ENCODE measurements at regions not wholly inside any gene's neighbourhood (a gene's known extent, or its start where the extent isn't known, plus 50 kb on each side); places are given as distances from the start of the nearest gene placed in this dataset.

DNA sequence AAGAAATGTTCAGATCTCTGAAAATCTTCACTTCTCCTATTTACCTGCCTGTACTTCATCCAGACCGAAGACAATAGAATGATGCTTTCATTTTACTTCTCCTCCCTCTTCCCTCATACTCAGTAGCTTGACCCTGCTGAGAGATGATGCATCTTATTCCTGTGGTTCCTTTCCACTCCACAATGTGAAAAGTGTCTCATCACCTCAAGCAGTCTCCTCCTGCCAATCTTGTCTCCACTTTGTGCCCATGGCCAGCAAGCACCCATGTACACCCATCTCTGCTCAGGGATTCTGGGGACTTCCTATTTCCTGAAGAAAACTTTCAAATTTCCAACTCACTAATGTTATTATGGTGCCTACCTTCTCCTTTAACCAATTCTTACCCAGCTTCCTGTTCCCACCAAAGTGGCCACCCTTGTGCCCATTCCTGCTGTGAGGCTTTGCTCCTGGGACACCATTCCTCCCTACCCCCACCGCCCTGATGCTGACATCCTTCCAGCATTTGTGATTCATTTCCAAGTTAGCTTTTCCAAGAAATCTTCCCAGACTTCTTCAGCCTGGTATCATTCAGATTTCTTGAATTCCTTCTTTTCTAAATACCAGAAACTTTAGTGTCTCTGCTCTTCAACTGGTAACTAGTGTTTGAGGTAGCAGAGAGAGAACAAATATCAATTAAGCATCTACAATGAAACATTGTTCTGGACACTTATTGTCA lies 212.5 kb downstream of the POSTN start:
- no peaks in the 10 kb centered on the region for H3K4me1 ChIP-seq

DNA sequence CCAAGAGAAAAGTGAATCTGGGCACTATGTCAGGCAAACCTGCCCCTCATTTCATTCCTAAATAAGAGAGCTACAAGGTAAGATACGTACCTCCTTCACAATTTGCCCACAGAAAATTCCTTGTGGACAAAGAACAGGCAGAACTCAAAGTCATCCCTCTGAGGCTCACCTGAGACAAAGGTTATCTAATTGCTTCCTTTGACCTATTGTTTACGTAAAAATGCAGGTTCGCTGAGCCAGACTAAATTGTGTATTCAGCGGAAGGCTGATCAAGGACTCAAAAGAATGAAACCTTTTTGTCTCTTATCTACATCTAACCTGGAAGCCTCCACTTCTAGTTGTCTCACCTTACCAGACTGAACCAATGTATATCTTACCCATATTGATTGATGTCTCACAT lies 213.3 kb downstream of the POSTN start:
- in situ Hi-C loops (cut with MboI; ENCODE audit: low sequenced_read_pairs), result no loop called here

More for the DNA sequence above, 212.5 kb downstream of the POSTN start:
- Histone ChIP-seq H3K27me3 (ENCODE audit: low read depth) (no peaks in the 10 kb centered on the region), H3K4me3 (no peak overlapping the region), H3K36me3 (replicated peaks) (no peaks in the 10 kb centered on the region), H3K9me3 (no peaks in the 10 kb centered on the region)
- DNase-seq (ENCODE audit: low spot score in 2 of 2), result no peak
- in situ Hi-C loops (cut with MboI; ENCODE audit: low sequenced_read_pairs), result no loop called here

DNA sequence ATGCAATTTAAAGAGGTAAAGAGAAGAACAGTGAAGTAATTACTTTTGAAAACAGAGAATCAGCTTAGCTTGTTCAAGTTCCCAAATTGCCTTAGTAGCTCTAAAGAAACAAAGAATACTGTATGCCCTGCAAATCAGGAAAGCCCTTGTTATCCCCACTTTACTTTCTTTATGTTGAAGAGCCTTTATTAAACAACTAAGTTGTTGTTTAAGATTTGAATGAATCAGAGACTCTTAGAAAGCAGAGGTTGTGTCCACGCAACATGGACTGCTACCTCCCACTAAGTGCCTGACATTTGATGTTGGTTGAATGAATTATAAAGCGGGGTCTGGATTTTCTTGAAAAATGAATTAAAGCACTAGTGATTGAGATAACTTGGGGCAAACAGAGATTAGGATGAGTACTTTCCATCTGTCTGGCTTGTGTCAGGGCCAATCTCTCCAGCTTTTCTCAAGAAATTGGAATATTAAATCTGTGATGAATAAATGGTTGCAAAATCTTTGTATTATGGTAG lies 214.7 kb downstream of the POSTN start:
- DNase-seq (ENCODE audit: low spot score in 2 of 2), result no peak
- Histone ChIP-seq H3K4me1 (no peaks in the 10 kb centered on the region), H3K36me3 (replicated peaks) (no peaks in the 10 kb centered on the region), H3K27me3 (ENCODE audit: low read depth) (no peaks in the 10 kb centered on the region), H3K9me3 (no peaks in the 10 kb centered on the region), H3K4me3 (no peak overlapping the region)
- in situ Hi-C loops (cut with MboI; ENCODE audit: low sequenced_read_pairs), result no loop called here

More for the DNA sequence above, 213.3 kb downstream of the POSTN start:
- Histone ChIP-seq H3K36me3 (replicated peaks) (no peaks in the 10 kb centered on the region), H3K4me3 (no peak overlapping the region), H3K27me3 (ENCODE audit: low read depth) (no peaks in the 10 kb centered on the region), H3K4me1 (no peaks in the 10 kb centered on the region), H3K9me3 (no peaks in the 10 kb centered on the region)
- no peak for DNase-seq (ENCODE audit: low spot score in 2 of 2)

DNA sequence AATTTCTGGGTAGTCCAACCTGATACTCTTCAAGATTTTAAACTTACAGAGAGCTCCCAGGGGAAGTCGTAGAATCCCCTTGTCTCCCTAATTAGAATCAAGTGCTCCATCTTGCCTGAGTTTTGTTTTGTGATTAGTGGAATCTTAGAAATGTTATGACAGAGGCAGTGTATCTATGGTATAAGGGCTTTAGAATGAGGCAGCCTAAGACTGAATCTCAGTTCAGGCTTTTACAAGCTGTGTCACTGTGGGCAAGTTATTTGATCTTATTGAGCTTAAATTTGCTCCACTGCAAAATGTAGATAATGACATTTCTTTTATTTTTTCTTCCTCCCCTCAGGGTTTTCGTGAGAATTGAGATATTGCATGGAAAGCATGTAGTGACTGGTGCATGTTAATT lies 215.5 kb downstream of the POSTN start:
- Histone ChIP-seq H3K4me3 (no peak overlapping the region), H3K27me3 (ENCODE audit: low read depth) (no peaks in the 10 kb centered on the region), H3K4me1 (no peaks in the 10 kb centered on the region), H3K9me3 (no peaks in the 10 kb centered on the region), H3K36me3 (replicated peaks) (no peaks in the 10 kb centered on the region)
- in situ Hi-C loops (cut with MboI; ENCODE audit: low sequenced_read_pairs), result no loop called here
- no peak for DNase-seq (ENCODE audit: low spot score in 2 of 2)

DNA sequence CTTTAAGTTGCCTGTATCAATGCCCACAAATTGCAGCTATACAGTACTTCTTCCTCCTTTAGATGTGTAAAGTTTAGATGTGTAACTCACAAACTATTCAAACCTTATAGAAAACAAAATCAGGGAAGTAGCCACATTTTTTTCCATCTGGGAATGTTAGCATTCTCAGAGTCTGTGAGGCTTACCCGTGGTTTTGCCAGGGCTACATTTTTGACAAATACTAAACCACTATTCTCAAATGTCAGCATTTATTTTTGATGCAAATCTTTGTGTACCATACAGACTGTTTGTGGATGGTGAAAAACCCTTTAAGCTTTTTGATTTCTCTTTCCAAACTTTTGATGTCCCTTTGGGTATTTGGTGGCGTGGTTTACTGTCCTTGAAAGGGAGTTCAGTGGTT lies 216.4 kb downstream of the POSTN start:
- no peaks in the 10 kb centered on the region for H3K4me1 ChIP-seq
- no peak for DNase-seq (ENCODE audit: low spot score in 2 of 2)
- no peak overlapping the region for H3K4me3 ChIP-seq
- no peaks in the 10 kb centered on the region for H3K36me3 ChIP-seq (replicated peaks)
- no peaks in the 10 kb centered on the region for H3K9me3 ChIP-seq
- no peaks in the 10 kb centered on the region for H3K27me3 ChIP-seq (ENCODE audit: low read depth)
- in situ Hi-C loops (cut with MboI; ENCODE audit: low sequenced_read_pairs), result no loop called here

DNA sequence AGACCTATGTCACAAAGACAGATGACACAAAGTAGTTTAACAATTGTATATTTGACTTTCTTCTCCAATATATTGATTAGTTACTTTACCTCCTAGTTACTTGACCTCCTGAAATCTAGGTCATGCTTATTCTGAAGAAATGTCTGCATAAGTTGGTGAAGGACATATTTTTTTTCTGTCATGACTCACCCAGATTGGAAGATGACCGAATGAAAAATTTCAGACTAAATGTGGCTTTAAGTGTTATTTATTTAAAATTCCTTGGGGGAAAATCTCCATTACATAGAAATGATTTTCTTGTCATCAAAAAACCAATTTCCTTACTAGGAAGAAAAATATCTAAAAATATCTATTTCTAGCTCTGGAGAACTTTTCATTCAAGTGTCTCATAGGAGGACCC lies 217.1 kb downstream of the POSTN start:
- no peak for DNase-seq (ENCODE audit: low spot score in 2 of 2)
- no peaks in the 10 kb centered on the region for H3K36me3 ChIP-seq (replicated peaks)
- H3K9me3 ChIP-seq, result no peaks in the 10 kb centered on the region
- in situ Hi-C loops (cut with MboI; ENCODE audit: low sequenced_read_pairs), result no loop called here
- no peak overlapping the region for H3K4me3 ChIP-seq
- no peaks in the 10 kb centered on the region for H3K27me3 ChIP-seq (ENCODE audit: low read depth)
- no peaks in the 10 kb centered on the region for H3K4me1 ChIP-seq

DNA sequence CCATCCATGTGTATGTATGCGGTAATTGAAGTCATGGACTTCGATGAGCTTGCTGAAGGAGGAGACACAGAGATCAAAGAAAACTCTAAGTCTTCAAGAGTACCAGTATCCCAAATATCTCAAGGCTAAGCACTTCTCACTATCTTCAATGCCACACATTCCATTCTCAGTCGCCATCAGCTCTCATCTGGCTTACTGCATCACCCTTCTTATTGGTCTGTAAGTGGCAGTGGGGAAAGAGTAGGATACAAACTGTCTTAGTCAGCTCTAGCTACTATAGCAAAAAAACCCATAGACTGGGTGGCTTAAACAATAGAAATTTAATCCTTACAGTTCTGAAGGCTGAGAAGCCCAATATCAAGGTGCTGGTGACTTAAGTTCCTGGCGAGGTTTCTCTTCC lies 218.7 kb downstream of the POSTN start:
- Histone ChIP-seq H3K4me1 (no peaks in the 10 kb centered on the region), H3K36me3 (replicated peaks) (no peaks in the 10 kb centered on the region), H3K4me3 (no peak overlapping the region), H3K9me3 (no peaks in the 10 kb centered on the region), H3K27me3 (ENCODE audit: low read depth) (no peaks in the 10 kb centered on the region)
- no peak for DNase-seq (ENCODE audit: low spot score in 2 of 2)
- in situ Hi-C loops (cut with MboI; ENCODE audit: low sequenced_read_pairs), result no loop called here

DNA sequence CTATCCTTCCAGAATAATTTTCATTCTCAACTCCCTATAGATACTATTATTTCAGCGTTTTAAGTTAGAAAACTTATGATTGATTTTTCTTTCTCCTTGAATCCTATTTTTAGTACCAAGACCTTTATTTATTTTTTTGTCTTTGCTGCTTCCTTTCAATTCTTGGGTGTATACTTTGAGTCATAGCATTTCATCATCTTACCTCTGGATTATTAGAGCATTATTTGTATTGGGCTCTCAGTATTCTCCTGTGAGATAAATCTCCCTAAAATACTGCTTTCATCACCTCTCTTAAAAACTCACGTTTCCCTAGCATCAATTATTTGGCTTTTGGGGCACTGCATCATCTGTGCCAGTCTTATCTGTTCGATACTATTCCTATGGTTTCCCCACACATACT lies 222.8 kb downstream of the POSTN start:
- Histone ChIP-seq H3K9me3 (no peaks in the 10 kb centered on the region), H3K27me3 (ENCODE audit: low read depth) (no peaks in the 10 kb centered on the region; the same call in 1 of the 2 replicates), H3K4me3 (no peak overlapping the region), H3K36me3 (replicated peaks) (no peaks in the 10 kb centered on the region), H3K4me1 (no peaks in the 10 kb centered on the region)
- in situ Hi-C loops (cut with MboI; ENCODE audit: low sequenced_read_pairs), result no loop called here
- DNase-seq (ENCODE audit: low spot score in 2 of 2), result no peak

DNA sequence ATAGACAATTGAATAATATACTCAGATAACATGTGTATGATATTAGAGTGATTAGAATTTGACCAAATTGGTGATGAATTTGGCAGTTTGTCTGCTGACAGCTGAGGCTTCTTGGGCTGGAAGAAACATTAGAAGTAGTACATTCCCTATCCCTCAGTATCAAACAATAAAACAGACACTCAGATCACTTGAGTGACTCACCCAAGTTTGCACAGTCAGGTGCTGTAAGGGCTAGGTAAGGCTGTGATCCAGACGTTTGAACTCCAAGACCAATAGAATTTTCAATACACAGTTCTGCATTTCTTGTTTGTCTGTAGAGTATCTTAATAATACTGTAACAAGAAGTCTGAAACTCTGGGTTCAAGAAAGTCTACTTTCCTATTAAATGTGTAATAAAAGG lies 223.5 kb downstream of the POSTN start:
- Histone ChIP-seq H3K9me3 (no peaks in the 10 kb centered on the region), H3K36me3 (replicated peaks) (no peaks in the 10 kb centered on the region), H3K4me3 (no peak overlapping the region), H3K27me3 (ENCODE audit: low read depth) (no peaks in the 10 kb centered on the region; the same call in 1 of the 2 replicates), H3K4me1 (no peaks in the 10 kb centered on the region)
- in situ Hi-C loops (cut with MboI; ENCODE audit: low sequenced_read_pairs), result no loop called here
- no peak for DNase-seq (ENCODE audit: low spot score in 2 of 2)

DNA sequence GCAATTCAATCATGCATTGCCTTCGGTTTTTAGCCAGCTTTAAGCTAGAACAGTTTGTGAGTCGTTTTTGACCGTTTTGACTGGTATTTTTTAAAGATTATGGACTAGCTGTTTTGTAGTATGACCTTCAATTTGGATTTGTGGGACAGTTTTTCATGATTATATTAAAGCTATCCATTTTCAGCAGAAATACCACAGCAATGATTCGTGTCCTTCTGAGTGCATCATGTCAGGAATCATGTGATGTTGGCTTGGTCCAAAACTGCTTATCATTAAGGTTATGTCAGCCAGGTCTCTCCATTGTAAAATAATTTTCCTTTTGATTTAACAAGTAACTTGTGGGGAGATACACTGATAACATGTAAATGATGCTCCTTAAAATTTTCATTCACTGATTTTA lies 229.0 kb downstream of the POSTN start:
- in situ Hi-C loops (cut with MboI; ENCODE audit: low sequenced_read_pairs), result no loop called here
- no peak for DNase-seq (ENCODE audit: low spot score in 2 of 2)
- H3K27me3 ChIP-seq (ENCODE audit: low read depth), result no peaks in the 10 kb centered on the region; the same call in 1 of the 2 replicates

DNA sequence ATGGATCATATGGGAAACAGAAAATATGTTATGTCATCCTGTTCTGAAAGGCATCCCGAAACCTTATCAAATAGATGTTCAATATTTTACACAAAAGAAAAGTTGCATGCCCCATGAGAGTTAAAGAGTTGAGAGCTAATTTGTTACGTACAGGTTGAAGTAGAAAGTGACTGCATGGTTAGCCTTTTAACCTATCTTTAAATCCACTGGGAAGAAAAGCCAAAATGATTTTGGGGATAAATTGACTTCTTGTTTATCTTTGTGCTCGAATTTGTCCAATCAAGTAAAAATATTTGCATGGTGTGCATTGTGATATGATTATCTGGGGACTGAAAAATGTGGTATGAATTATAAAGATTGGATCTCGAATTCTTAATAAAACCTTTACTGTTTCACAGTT lies 230.1 kb downstream of the POSTN start:
- in situ Hi-C loops (cut with MboI; ENCODE audit: low sequenced_read_pairs), result no loop called here

More for the DNA sequence above, 229.0 kb downstream of the POSTN start:
- Histone ChIP-seq H3K36me3 (replicated peaks) (no peaks in the 10 kb centered on the region), H3K4me1 (no peaks in the 10 kb centered on the region), H3K4me3 (no peak overlapping the region), H3K9me3 (no peaks in the 10 kb centered on the region)

DNA sequence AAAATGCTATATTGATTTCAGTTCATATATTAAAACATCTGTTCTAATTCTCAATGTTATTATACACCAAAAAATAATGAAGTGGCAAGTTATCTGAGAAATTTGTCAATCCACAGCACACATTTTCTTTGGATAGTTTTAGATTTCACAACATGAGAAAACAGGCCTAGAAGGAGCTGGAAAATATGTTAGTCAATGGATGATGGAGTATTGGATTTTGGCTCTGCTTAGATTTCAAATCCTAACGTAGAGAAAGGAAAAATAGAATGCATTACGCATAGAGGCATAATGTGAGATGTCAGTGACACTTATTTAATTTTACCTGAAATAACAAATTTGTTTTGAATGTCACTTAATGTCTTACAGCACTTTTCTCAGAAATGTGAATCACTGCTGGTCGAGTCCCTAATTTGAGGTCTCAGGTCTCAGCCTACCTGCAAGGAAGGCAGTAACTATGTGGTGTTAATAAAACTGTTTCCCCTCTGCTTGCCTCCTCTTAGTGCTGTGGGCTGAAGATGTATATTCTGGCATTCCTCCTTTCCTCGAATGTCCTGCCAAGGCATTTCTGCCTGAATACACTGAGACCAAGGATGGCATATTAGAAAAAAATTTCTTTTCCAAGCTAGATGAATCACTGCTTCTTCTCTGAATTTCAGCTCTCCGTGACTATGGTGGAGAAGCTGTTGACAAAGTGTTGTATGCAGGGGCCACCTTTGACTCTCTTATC lies 232.4 kb downstream of the POSTN start:
- no peaks in the 10 kb centered on the region for H3K4me1 ChIP-seq
- no peaks in the 10 kb centered on the region for H3K9me3 ChIP-seq
- in situ Hi-C loops (cut with MboI; ENCODE audit: low sequenced_read_pairs), result no loop called here
- no peaks in the 10 kb centered on the region for H3K27me3 ChIP-seq (ENCODE audit: low read depth)
- H3K36me3 ChIP-seq (replicated peaks), result no peaks in the 10 kb centered on the region
- DNase-seq (ENCODE audit: low spot score in 2 of 2), result no peak
- H3K4me3 ChIP-seq, result no peak overlapping the region

More for the DNA sequence above, 230.1 kb downstream of the POSTN start:
- H3K9me3 ChIP-seq, result no peaks in the 10 kb centered on the region
- no peak overlapping the region for H3K4me3 ChIP-seq
- H3K36me3 ChIP-seq (replicated peaks), result no peaks in the 10 kb centered on the region
- no peaks in the 10 kb centered on the region for H3K4me1 ChIP-seq
- no peaks in the 10 kb centered on the region; the same call in 1 of the 2 replicates for H3K27me3 ChIP-seq (ENCODE audit: low read depth)
- DNase-seq (ENCODE audit: low spot score in 2 of 2), result no peak

DNA sequence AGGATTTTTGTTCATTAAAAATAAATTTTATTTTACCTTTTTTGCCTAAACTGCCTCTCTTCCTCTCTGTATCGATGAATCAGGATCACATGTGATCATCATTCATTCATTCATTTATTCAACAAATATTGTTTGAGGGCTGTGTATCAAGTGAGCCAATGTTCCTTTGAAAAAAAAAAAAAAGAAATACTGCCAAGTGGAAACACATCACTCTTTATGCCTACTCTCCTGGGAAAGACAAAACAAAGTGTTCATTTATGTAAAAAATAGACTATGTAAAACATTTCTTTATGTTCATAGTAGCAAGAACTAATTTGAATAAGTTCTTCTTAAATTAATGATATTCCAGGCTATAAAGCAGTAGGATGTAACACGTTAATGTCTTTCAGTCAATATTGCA lies 233.1 kb downstream of the POSTN start:
- Histone ChIP-seq H3K4me3 (no peak overlapping the region), H3K36me3 (replicated peaks) (no peaks in the 10 kb centered on the region), H3K4me1 (no peaks in the 10 kb centered on the region), H3K27me3 (ENCODE audit: low read depth) (no peaks in the 10 kb centered on the region), H3K9me3 (no peaks in the 10 kb centered on the region)
- no peak for DNase-seq (ENCODE audit: low spot score in 2 of 2)
- in situ Hi-C loops (cut with MboI; ENCODE audit: low sequenced_read_pairs), result no loop called here

DNA sequence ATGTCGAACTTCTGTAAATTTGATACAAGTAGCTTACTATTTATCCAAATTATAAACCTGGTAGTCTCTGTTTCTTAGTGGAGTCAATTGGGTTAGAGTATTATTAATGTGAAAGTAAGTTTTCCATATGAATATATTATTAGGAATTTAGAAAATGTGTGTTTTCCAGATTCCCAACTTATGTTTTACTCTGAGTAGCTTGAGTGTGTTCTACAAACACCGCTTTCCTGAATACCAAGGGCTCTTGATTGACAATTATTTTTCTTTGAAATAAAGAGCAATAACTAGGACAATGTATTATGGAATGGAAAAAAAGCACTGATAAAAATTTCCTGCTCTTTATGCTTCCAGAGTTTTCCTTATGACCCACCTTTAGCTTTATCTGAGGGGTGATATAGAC lies 233.6 kb downstream of the POSTN start:
- DNase-seq (ENCODE audit: low spot score in 2 of 2), result no peak
- no peaks in the 10 kb centered on the region for H3K36me3 ChIP-seq (replicated peaks)
- in situ Hi-C loops (cut with MboI; ENCODE audit: low sequenced_read_pairs), result no loop called here

More for the DNA sequence above, 233.6 kb downstream of the POSTN start:
- Histone ChIP-seq H3K9me3 (no peaks in the 10 kb centered on the region), H3K4me3 (no peak overlapping the region), H3K4me1 (no peaks in the 10 kb centered on the region), H3K27me3 (ENCODE audit: low read depth) (no peaks in the 10 kb centered on the region)
